Hematopoietic multipotent progenitor cell treated with erythropoietin and hydrocortisone succinate and interleukin-3 and kit ligand, for 6 days (in vitro differentiated cells): ENCODE measurements at regions not wholly inside any gene's neighbourhood (a gene's known extent, or its start where the extent isn't known, plus 50 kb on each side); places are given as distances from the start of the nearest gene placed in this dataset.
A peak's percentile ranks its signal among the peaks of the same experiment; 100 is the strongest.
"Not testable (repeated sequence)": the region's sequence is repeated elsewhere in the genome, so short reads cannot be mapped to it uniquely, and the experiment has no call there.

ENCODE experiments used
- DNase-seq: peaks from one replicate; pipeline ENCODE4 v3.0.0-alpha.2; 2015

- no peak for DNase-seq
Measured at GRCh38 chr15:26259581-26259980, 396.5 kb upstream of the ATP10A start.

- not testable (repeated sequence) for DNase-seq
Measured at GRCh38 chr15:26244782-26245181, 381.7 kb upstream of the ATP10A start.

- DNase-seq = no peak
Measured at GRCh38 chr15:26243382-26243781, 380.3 kb upstream of the ATP10A start.

DNA sequence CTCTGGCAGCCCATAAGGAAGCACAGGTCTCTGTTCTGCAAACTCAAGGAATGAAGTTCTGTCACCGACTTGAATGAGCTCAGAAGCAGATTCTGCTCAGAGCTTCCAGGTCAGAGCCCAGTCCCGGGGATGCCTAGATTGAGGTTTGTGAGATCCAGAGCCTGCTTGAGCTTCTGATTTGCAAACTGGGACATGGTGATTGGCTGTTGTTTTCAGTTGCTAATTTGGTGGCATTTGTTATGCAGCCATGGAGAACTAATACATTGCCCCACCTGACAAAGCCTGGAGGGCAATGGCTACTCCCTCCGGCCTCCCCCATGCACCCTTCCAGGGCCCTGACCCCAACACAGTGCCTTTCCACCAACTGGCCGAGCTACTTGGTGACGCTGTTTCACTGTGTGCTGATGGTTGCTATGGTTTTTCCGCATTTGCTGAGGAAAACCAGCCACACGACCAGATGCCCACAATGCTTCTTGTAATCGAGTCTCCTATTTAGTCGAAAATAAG, 379.5 kb upstream of the ATP10A start:
- no peak for DNase-seq

GRCh38 chr15:26235864-26236263, 372.7 kb upstream of the ATP10A start:
- DNase-seq = no peak

GRCh38 chr15:26234976-26235767, 372.0 kb upstream of the ATP10A start:
- DNase-seq = no peak

DNA sequence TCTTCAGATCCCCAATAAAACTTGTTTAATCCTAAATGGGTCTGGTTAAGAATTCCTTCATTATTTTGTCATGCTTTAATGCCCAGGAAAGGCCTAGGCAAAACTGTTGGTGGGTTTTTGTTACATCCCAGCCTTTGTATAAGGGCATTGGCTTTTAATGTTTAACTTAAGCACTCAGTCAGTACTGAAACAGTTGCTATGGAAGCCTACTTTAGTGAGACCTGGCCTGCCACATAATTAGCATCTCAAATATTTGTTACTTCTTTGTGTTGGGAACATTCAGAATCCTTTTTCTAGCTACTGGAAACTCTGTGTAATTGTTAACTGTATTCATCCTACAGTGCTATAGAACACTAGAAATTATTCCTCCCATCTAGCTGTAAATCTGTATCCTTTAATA, 369.6 kb upstream of the ATP10A start:
- DNase-seq = no peak

DNA sequence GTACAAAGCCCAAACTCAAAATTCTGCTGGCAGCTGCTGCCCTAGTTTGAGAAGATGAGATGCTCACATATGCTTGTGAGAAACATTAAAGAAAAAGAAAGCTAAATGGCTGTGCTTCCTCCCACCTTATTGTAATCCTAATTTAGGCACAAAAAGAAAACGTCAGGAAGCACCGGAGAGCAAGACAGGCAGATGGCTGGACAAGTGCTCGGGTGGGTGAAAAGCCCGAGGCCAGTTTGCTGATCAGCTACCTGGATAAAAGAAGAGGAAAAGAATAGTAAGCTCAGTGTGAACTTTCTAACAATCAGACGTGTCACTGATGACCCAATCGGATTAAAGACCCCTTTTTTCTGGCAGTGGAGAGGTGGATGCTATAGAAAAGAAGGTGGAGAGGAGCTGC, 368.0 kb upstream of the ATP10A start:
- no peak for DNase-seq

- DNase-seq = no peak
Measured at GRCh38 chr15:26224266-26224665, 361.1 kb upstream of the ATP10A start.

DNA sequence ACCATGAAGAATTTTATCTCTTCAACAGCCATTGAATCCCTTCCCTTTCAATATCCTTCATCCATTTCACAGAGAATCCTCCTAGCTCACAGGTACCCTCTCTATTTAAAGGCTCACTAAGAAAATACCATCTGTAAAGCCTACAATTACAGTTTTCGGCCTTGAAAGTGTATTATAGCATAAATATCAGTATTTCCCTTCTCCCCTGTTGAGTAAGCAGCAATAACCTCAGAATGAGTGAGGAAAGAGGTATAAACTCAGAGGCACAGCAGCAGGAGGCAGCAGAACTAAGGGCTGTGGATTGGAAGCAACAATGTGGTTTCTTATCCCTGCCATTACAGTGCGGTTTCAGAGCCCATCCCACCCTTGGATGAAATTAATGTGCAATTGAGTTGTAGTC, 360.6 kb upstream of the ATP10A start:
- no peak for DNase-seq

DNA sequence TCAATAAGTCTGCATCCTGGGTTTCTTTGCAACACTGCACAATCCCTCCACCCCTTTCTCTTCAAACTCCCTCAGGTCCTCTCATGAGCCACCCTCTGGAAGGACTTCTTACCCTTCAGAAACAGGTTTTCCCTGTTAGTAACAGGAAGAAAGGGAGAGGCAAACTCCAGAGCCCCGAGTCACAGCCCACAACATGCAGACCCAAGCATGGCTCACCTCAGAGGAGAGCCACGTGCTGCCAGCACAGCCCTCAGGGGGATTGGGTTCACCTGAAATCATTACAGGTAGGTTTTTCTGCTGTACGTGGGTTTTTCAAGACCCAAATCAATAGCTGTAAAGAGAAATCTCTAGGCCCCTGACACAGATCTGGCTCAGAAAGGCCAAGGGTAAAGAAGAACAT, 359.7 kb upstream of the ATP10A start:
- DNase-seq = no peak

DNA sequence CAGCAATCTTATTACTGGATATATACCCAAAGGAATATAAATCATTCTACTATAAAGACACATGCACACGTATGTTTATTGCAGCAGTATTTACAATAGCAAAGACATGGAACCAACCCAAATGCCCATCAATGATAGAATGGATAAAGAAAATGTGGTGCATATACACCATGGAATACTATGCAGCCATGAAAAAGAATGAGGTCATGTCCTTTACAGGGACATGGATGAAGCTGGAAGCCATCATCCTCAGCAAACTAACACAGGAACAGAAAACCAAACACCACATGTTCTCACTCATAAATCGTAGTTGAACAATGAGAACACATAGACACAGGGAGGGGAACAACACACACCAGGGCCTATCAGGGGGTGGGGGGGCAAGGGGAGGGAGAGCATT, 353.9 kb upstream of the ATP10A start:
- not testable (repeated sequence) for DNase-seq

GRCh38 chr15:26214290-26214689, 351.2 kb upstream of the ATP10A start:
- DNase-seq = no peak

DNA sequence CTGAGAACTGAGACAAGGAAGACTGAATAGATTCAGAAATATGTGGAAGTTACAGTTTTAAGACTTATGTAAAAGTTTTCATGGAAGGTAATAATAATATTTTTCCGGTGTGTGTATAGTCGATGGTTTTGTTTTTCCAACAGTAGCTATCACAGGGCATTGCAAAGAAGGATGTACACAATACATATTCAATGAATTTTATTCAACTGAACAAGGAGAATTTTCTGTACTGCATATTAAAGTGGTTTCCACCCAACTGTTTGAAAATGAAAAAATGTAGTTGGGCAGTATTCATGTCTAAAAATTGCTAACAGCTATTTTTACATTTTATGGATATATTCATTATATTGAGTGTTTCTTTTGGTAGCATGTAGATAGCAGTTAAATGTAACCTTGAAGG, 350.3 kb upstream of the ATP10A start:
- no peak for DNase-seq

DNA sequence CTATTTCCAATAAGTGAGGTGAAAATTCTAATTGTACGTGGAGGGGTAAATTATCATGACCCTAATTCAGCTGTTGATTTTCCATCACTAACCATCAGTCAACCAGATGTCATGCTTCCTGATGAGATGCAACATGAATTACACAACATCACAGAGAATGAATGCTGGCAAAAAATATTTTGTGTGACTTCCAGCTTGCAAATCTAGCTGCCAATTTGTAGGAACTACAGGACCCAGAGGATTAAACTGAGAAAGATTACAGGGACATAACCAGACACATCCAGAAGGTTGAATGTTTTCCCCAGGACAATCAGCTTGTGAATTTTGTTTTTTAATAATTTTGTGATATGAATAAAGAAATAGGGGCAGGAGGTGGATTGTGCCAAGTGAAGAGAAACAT, 349.0 kb upstream of the ATP10A start:
- no peak for DNase-seq

- no peak for DNase-seq
Measured at GRCh38 chr15:26210980-26211379, 347.9 kb upstream of the ATP10A start.

- DNase-seq = no peak
Measured at GRCh38 chr15:26201177-26201858, 338.2 kb upstream of the ATP10A start.

GRCh38 chr15:26200427-26200826, 337.3 kb upstream of the ATP10A start:
- DNase-seq = no peak

DNA sequence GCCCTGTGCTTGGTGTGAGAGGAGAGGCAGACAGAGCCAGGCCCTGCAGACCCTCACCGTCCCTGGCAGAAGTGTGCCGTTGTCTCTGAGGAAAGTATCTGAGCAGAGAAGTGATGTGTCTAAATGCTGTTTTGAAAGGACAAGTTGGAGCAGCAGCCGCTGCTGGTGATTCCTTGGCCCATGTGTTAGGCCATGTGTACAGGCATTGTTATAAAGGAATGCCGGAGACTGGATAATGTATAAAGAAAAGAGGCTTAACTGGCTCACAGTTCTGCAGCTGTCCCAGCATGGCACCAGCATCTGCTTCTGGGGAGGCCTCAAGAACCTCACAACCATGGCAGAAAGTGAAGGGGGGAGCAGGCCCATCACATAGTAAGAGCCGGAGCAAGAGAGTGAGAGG, 334.6 kb upstream of the ATP10A start:
- no peak for DNase-seq

DNA sequence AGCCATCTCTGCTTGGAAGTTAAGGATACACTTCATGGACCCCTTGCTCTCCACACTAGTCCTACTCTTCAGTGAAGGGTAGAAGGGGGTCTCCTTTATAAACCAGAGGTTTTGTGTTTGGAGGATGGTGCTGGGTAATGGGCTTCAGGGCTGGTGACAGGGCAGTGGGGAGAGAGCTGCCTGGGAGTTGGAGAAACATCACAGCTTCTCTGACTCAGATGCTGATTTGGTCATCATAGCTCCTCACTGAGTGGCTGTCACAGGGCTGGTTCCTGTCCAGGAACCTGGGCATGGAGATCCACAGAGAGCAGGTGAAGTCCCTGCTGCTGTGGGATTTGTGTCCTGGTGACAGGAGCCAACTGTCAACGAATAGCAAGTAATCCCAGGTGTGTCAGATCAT, 333.9 kb upstream of the ATP10A start:
- no peak for DNase-seq

GRCh38 chr15:26191193-26191592, 328.1 kb upstream of the ATP10A start:
- no peak for DNase-seq

GRCh38 chr15:26186138-26186537, 323.0 kb upstream of the ATP10A start:
- not testable (repeated sequence) for DNase-seq

DNA sequence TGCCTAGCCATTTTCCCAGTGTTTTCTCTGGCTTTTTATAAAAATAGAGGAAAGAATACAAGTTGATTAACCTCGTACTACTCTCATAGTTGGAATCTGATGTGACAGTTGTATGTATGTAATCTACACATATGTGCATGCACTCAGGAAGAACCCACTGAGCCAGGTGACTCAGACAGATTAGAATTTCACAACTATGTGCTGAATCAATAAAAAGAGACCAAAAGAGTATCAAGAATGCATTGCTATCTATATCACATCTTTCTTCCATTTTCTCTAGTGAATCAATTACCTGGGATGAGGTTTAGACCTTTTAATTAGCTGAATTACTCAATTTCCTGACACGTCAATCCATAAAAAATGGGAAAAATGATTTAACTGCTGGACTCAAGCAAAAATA, 319.3 kb upstream of the ATP10A start:
- no peak for DNase-seq

- DNase-seq = peak; percentile 3
Measured at GRCh38 chr15:26179906-26180305, 316.8 kb upstream of the ATP10A start.
